Cardiac fibroblast (primary cell): ENCODE measurements at regions not wholly inside any gene's neighbourhood (a gene's known extent, or its start where the extent isn't known, plus 50 kb on each side); places are given as distances from the start of the nearest gene placed in this dataset.

Experiments used
- DNase-seq, 2 donors: peaks; one replicate each; pipeline versions ENCODE4 v3.0.0 to v3.0.0-alpha.2; 2010; ENCODE audit warnings: low read depth in 2 of 2
- H3K4me3 ChIP-seq, 2 donors: replicated peaks in 1 of 2; 1 replicate in 1 of 2; 2 replicates in 1 of 2; pipeline ENCODE4 v1.5.1; 2011; ENCODE audit warnings: low read depth in 2 of 2, low read length in 2 of 2, mild to moderate bottlenecking in 2 of 2, moderate library complexity in 1 of 2
- TF ChIP-seq, protein P1 (sequence below): IDR thresholded peaks from one replicate; pipeline ENCODE4 v1.5.1; 2011; ENCODE audit warnings: low read depth, mild to moderate bottlenecking, low read length, inconsistent platforms

DNA sequence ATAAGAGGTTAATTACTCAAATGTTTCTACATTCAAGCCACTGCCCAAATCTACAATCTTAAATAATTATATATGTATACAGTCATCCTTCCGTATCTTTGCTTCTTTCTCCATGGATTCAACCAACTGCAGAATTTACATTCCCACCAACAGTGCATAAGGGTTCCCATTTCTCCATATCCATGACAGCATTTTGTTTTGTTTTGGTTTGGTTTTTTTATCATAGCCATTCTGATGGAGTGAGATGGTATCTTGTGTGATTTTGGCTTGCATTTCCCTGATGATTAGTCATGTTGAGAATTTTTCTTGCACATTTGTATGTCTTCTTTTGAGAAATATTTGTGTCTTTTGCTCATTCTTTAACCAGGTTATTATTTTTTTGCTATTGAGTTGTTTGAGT is 198.5 kb downstream of the C6orf118 start:
- TF ChIP-seq, protein P1, sequence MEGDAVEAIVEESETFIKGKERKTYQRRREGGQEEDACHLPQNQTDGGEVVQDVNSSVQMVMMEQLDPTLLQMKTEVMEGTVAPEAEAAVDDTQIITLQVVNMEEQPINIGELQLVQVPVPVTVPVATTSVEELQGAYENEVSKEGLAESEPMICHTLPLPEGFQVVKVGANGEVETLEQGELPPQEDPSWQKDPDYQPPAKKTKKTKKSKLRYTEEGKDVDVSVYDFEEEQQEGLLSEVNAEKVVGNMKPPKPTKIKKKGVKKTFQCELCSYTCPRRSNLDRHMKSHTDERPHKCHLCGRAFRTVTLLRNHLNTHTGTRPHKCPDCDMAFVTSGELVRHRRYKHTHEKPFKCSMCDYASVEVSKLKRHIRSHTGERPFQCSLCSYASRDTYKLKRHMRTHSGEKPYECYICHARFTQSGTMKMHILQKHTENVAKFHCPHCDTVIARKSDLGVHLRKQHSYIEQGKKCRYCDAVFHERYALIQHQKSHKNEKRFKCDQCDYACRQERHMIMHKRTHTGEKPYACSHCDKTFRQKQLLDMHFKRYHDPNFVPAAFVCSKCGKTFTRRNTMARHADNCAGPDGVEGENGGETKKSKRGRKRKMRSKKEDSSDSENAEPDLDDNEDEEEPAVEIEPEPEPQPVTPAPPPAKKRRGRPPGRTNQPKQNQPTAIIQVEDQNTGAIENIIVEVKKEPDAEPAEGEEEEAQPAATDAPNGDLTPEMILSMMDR, result no peak
- DNase-seq, result peak; percentile 0 to 11
- H3K4me3 ChIP-seq, result no peak overlapping the region

DNA sequence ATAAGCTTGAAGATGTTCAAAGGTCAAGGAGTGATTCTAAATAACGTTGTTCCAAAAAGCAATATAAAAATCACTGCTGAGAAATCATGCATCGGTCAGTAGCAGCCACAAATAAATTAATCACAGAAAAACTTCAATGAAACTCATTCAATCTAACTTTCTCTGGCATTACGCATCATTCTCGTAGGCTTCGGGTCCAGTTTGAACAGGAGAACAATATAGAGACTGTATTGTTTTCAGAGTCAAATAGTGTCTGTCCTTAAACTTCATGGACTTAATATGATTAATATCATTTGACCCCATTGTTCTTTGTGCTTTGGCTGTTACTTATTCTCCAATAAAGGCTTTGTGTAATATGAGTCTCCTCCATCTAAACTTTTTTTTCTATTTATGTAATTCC is 200.4 kb downstream of the C6orf118 start:
- H3K4me3 ChIP-seq, result no peak overlapping the region
- no peak for DNase-seq
- TF ChIP-seq, protein P1, result no peak

DNA sequence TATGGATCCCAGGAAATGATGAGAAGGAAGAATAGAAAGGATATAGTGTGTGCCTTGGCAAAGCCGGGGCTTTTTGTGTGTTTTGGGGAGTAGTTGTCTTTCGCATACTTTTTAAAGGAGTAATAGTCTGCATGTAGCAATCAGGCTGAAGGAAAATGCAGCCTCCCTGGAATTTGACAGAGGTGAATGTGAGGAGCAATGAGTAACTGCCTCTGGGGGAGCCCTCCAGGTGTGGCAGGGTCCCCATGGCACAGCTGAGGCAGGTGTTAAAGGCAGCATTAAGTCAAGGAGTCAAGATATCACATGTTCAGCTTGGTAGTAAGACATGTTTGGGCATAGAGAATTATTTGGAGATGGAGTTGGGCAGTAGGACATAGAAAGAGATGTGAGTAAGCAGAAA is 203.1 kb downstream of the C6orf118 start:
- TF ChIP-seq, protein P1, result no peak
- H3K4me3 ChIP-seq, result no peak overlapping the region
- no peak for DNase-seq

DNA sequence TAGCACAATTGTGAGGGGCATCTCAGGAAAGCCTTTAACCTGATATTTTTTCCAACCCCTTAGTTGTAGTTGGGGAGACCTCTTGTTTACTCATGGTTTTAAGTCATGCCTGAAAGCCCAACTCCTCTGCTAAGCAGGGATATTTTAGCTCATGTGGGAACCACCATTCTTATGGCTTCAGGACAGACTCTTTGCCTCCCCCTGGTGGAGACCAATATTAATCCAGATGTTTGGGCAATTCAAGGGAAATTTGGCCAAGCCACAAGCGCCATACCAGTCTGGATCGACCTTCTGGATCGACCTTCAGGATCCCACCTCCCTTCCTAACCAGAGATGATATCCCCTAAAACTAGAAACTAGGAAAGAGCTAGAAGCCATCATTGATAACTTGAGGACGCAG is 211.2 kb downstream of the C6orf118 start:
- no peak overlapping the region for H3K4me3 ChIP-seq
- peak; percentile 9 to 12 for DNase-seq
- TF ChIP-seq, protein P1, result peak; percentile 24

DNA sequence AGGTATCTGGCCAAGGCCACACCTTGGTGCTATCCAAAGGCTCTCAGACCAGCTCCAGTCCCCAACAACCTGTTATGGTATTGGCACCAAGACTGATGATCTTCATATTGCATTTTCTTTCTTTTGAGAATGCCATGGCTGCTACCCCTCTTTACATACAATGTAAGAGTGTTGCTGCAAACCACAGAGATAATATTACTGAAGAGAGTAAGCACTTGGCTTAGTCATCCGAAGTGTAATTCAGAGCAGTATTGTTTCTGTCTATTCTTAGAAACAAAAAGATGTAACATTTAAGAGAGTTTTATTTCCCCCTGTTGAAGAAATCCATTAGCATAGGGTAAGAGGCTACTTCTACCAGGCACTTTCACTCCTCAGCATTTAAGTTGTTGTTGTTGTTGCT is 212.5 kb downstream of the C6orf118 start:
- TF ChIP-seq, protein P1, result no peak
- no peak overlapping the region for H3K4me3 ChIP-seq
- peak in 1 of 2 donors; percentile 1 for DNase-seq

DNA sequence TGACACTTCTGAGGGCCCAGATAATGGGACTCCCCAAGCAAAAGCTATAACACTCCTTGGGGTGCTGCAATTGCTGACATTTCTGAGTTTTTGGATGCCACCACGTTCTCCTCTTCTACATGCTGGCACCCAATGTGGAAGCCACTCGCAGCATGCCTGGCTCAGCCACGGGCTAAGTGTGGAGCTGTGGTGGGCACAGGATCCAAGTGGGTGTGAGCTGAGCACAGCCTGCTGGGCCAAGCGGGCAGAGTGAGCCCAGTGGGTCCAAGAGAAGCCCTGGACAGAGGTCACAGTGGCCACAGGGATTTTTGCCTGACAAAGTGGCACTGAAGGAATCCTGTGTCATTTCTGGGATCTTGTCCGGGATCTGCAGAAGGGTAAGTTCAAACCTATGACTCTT is 213.2 kb downstream of the C6orf118 start:
- H3K4me3 ChIP-seq, result no peak overlapping the region
- TF ChIP-seq, protein P1, result no peak
- no peak for DNase-seq

DNA sequence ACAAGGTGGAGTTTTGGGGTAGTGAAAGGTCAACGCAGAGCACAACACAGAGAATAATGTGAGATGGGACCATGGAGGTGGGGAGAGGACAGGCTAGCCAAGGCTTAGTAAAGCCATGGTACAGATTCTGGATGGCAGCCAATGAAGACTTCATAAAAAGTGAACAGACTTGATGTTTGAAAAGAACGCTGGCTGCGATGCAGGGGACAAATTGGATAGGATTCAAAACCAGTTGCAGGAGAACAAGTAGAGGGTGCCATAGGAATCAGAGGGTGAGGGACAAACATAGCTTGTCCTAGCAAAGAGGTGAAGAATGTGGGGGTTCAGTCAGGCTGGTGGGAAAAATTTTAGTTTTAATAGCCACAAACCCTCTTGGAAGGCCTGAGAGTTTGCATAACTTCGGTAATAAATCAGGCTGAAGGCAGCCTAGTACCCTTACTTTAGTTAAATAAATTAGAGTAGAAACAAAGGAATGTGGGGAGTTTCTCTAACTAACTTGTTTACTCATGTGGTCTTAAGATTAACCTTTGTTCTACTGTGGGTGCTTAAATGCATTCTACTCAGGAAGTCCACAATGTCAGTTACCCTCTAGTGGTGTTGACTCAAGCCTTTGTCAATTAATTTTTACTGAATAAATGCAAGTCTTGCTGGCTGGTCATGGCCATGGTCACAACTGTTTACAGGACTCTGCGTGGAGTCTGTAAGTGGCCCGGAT is 216.4 kb downstream of the C6orf118 start:
- no peak for DNase-seq
- TF ChIP-seq, protein P1, result no peak
- H3K4me3 ChIP-seq, result no peak overlapping the region
